HG03565 (cell line): ENCODE measurements at regions not wholly inside any gene's neighbourhood (a gene's known extent, or its start where the extent isn't known, plus 50 kb on each side); places are given as distances from the start of the nearest gene placed in this dataset.

ENCODE experiments used
- ATAC-seq: cut with Tn5 transposase; IDR thresholded peaks from one replicate; pipeline ENCODE4 v1.9.1; 2021; ENCODE audit warnings: mild to moderate bottlenecking, moderate library complexity; ENCODE audit not compliant: unreplicated experiment

- ATAC-seq: no peak
Observed at GRCh38 chr3:66133050-66133757, 87.6 kb upstream of the SLC25A26 start.

GRCh38 chr3:66128623-66129022, 89.9 kb upstream of the MAGI1 start:
- ATAC-seq: no peak

GRCh38 chr3:66121318-66121717, 82.6 kb upstream of the MAGI1 start:
- ATAC-seq: no peak

- no peak for ATAC-seq
Observed at GRCh38 chr3:66115858-66116654, 77.3 kb upstream of the MAGI1 start.

- ATAC-seq: no peak
Observed at GRCh38 chr3:66113542-66113941, 74.8 kb upstream of the MAGI1 start.

GRCh38 chr3:66110840-66111239, 72.1 kb upstream of the MAGI1 start:
- ATAC-seq: no peak

- ATAC-seq: no peak
Observed at GRCh38 chr3:66107855-66108254, 69.1 kb upstream of the MAGI1 start.

- peak; percentile 63 for ATAC-seq
Observed at GRCh38 chr3:66106788-66107187, 68.1 kb upstream of the MAGI1 start.

GRCh38 chr3:66104535-66104934, 65.8 kb upstream of the MAGI1 start:
- no peak for ATAC-seq

GRCh38 chr3:66103729-66104128, 65.0 kb upstream of the MAGI1 start:
- no peak for ATAC-seq

GRCh38 chr3:66101901-66102300, 63.2 kb upstream of the MAGI1 start:
- ATAC-seq: no peak

- no peak for ATAC-seq
Observed at GRCh38 chr3:66099541-66100065, 60.9 kb upstream of the MAGI1 start.

- ATAC-seq: no peak
Observed at GRCh38 chr3:66098436-66098835, 59.7 kb upstream of the MAGI1 start.

- no peak for ATAC-seq
Observed at GRCh38 chr3:66097647-66098046, 58.9 kb upstream of the MAGI1 start.

- ATAC-seq: no peak
Observed at GRCh38 chr3:66095295-66096001, 56.7 kb upstream of the MAGI1 start.

GRCh38 chr3:66093981-66094380, 55.3 kb upstream of the MAGI1 start:
- no peak for ATAC-seq

GRCh38 chr3:66092175-66092995, 53.7 kb upstream of the MAGI1 start:
- no peak for ATAC-seq
